ENCODE measurements at regions not wholly inside any gene's neighbourhood (a gene's known extent, or its start where the extent isn't known, plus 50 kb on each side); places are given as distances from the start of the nearest gene placed in this dataset.

- CTCF ChIA-PET = no interaction called here
- TF ChIP-seq CTCF (IDR thresholded peaks at IDR 0.05; ENCODE audit: insufficient read depth, low read depth, low read length) = no peak
These were observed 255.4 kb downstream of the IRX2 start for GRCh38 chr5:2496126-2496525.

GRCh38 chr5:2493356-2493755 is 258.1 kb downstream of the IRX2 start:
- ChIA-PET POLR2A (no interaction called here), CTCF (no interaction called here)
- Histone ChIP-seq H3K27me3 (ENCODE audit: control insufficient read depth, insufficient read depth, low read length) (no peaks in the 10 kb centered on the region), H3K36me3 (ENCODE audit: control insufficient read depth, insufficient read depth, low read length) (no peaks in the 10 kb centered on the region), H3K4me3 (ENCODE audit: low read depth, low read length) (no peak overlapping the region)
- TF ChIP-seq CTCF (IDR thresholded peaks at IDR 0.05; ENCODE audit: insufficient read depth, low read depth, low read length) = no peak
- no peak for DNase-seq (ENCODE audit: low read depth)

More at GRCh38 chr5:2496126-2496525, 255.4 kb downstream of the IRX2 start:
- no peaks in the 10 kb centered on the region for H3K27me3 ChIP-seq (ENCODE audit: control insufficient read depth, insufficient read depth, low read length)
- H3K36me3 ChIP-seq (ENCODE audit: control insufficient read depth, insufficient read depth, low read length) = no peaks in the 10 kb centered on the region
- H3K4me3 ChIP-seq (ENCODE audit: low read depth, low read length) = no peak overlapping the region
- POLR2A ChIA-PET = no interaction called here
- DNase-seq (ENCODE audit: low read depth) = no peak

- DNase-seq (ENCODE audit: low read depth) = no peak
- Histone ChIP-seq H3K4me3 (ENCODE audit: low read depth, low read length) (no peak overlapping the region), H3K27me3 (ENCODE audit: control insufficient read depth, insufficient read depth, low read length) (no peaks in the 10 kb centered on the region), H3K36me3 (ENCODE audit: control insufficient read depth, insufficient read depth, low read length) (no peaks in the 10 kb centered on the region)
- TF ChIP-seq CTCF (IDR thresholded peaks at IDR 0.05; ENCODE audit: insufficient read depth, low read depth, low read length) = no peak
- POLR2A ChIA-PET = no interaction called here
- CTCF ChIA-PET = no interaction called here
These were observed 259.0 kb downstream of the IRX2 start for GRCh38 chr5:2492476-2492875.

- DNase-seq (ENCODE audit: low read depth) = no peak
- Histone ChIP-seq H3K27me3 (ENCODE audit: control insufficient read depth, insufficient read depth, low read length) (no peaks in the 10 kb centered on the region), H3K36me3 (ENCODE audit: control insufficient read depth, insufficient read depth, low read length) (no peaks in the 10 kb centered on the region), H3K4me3 (ENCODE audit: low read depth, low read length) (no peak overlapping the region)
- POLR2A ChIA-PET = no interaction called here
- TF ChIP-seq CTCF (IDR thresholded peaks at IDR 0.05; ENCODE audit: insufficient read depth, low read depth, low read length) = no peak
- CTCF ChIA-PET = no interaction called here
These were observed 259.6 kb downstream of the IRX2 start for GRCh38 chr5:2491846-2492245.

- Histone ChIP-seq H3K27me3 (ENCODE audit: control insufficient read depth, insufficient read depth, low read length) (no peaks in the 10 kb centered on the region), H3K4me3 (ENCODE audit: low read depth, low read length) (no peak overlapping the region), H3K36me3 (ENCODE audit: control insufficient read depth, insufficient read depth, low read length) (no peaks in the 10 kb centered on the region)
- POLR2A ChIA-PET = no interaction called here
- no peak for TF ChIP-seq CTCF (IDR thresholded peaks at IDR 0.05; ENCODE audit: insufficient read depth, low read depth, low read length)
- DNase-seq (ENCODE audit: low read depth) = no peak
- CTCF ChIA-PET = no interaction called here
These were observed 262.2 kb downstream of the IRX2 start for GRCh38 chr5:2489306-2489705.

Measured in BJ (cell line).